ENCODE measurements at regions not wholly inside any gene's neighbourhood (a gene's known extent, or its start where the extent isn't known, plus 50 kb on each side); places are given as distances from the start of the nearest gene placed in this dataset.

DNA sequence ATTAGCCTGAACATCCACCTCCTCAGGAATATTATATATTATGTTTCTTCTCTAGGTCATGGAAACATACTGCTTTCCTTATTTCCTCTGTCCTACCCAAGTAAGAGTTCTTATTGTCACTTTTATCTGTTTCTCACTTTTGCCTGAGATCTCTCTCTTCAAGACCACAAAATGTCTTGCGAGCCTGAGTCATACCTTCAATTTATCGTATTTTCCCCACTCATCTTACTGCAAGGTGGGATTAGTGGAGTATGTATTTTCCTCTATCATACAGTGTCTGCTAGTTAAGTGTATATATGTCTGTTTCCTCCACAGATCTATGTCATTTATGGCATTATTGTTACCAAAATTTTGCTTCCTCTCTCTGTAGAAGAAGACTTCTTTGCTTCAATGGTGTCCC, 124.5 kb downstream of the EIF4E start:
- TF ChIP-seq, protein P1, sequence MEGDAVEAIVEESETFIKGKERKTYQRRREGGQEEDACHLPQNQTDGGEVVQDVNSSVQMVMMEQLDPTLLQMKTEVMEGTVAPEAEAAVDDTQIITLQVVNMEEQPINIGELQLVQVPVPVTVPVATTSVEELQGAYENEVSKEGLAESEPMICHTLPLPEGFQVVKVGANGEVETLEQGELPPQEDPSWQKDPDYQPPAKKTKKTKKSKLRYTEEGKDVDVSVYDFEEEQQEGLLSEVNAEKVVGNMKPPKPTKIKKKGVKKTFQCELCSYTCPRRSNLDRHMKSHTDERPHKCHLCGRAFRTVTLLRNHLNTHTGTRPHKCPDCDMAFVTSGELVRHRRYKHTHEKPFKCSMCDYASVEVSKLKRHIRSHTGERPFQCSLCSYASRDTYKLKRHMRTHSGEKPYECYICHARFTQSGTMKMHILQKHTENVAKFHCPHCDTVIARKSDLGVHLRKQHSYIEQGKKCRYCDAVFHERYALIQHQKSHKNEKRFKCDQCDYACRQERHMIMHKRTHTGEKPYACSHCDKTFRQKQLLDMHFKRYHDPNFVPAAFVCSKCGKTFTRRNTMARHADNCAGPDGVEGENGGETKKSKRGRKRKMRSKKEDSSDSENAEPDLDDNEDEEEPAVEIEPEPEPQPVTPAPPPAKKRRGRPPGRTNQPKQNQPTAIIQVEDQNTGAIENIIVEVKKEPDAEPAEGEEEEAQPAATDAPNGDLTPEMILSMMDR (IDR thresholded peaks at IDR 0.05; ENCODE audit: unreplicated experiment), result no peak
- no peak overlapping the region for H3K4me3 Mint-ChIP-seq (ENCODE audit: low read depth)
- peaks cover 3% of the 10 kb centered on the region for H3K4me1 Mint-ChIP-seq (ENCODE audit: low read depth)
- peaks cover 10% of the 10 kb centered on the region for H3K27me3 Mint-ChIP-seq
- no peaks in the 10 kb centered on the region for H3K9me3 Mint-ChIP-seq (ENCODE audit: low read depth)
- DNase-seq (ENCODE audit: low spot score, unreplicated experiment), result no peak
- H3K27ac Mint-ChIP-seq, result no peak overlapping the region
- H3K36me3 Mint-ChIP-seq (ENCODE audit: insufficient read depth), result no peaks in the 10 kb centered on the region

DNA sequence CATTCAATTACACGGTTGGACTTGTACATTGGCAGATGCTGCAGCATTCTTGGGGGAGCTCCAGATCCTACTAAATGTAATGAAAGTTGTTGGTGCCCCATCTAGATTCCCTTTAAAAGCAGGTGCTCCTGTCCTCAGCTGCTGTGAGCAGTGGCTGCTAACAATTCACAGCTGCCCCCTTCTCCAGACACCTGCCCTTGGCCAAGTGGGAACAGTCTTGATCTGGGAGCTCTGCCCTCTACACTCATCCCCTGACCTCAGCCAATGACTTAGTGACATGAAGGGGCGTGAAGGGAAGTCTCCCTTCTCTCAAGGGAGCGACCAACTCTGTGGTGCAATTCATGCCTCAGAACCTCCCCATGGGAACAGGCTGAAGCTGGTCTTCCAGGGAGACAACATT, 125.7 kb downstream of the EIF4E start:
- H3K9me3 Mint-ChIP-seq (ENCODE audit: low read depth), result no peaks in the 10 kb centered on the region
- TF ChIP-seq, protein P1 (IDR thresholded peaks at IDR 0.05; ENCODE audit: unreplicated experiment), result no peak
- no peak overlapping the region for H3K27ac Mint-ChIP-seq
- H3K4me3 Mint-ChIP-seq (ENCODE audit: low read depth), result no peak overlapping the region
- H3K27me3 Mint-ChIP-seq, result peaks cover 10% of the 10 kb centered on the region
- H3K4me1 Mint-ChIP-seq (ENCODE audit: low read depth), result peaks cover 3% of the 10 kb centered on the region
- no peaks in the 10 kb centered on the region for H3K36me3 Mint-ChIP-seq (ENCODE audit: insufficient read depth)
- no peak for DNase-seq (ENCODE audit: low spot score, unreplicated experiment)

DNA sequence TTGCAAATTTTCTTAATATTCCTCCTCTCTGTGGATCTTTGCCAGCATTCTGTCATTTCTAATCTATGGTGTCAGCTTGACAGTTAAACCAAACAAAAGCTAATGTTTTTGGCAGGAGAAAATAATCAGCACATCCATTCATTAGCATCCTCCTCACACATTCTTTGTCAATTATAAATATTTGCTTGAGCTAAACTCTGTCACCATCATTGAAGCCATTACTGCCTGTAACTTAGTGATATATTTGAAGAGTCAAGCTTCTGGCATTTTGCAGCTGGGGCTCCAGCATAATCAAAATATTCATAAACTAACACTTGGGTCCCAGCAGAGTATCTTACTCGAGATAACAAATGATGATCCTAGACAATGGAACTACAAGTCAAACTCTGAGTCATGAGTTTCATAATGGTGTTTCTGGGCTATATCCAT, 126.1 kb downstream of the EIF4E start:
- no peak for DNase-seq (ENCODE audit: low spot score, unreplicated experiment)
- H3K9me3 Mint-ChIP-seq (ENCODE audit: low read depth), result no peaks in the 10 kb centered on the region
- H3K4me3 Mint-ChIP-seq (ENCODE audit: low read depth), result no peak overlapping the region
- peaks cover 3% of the 10 kb centered on the region for H3K4me1 Mint-ChIP-seq (ENCODE audit: low read depth)
- no peak overlapping the region for H3K27ac Mint-ChIP-seq
- peaks cover 13% of the 10 kb centered on the region for H3K27me3 Mint-ChIP-seq
- H3K36me3 Mint-ChIP-seq (ENCODE audit: insufficient read depth), result no peaks in the 10 kb centered on the region
- TF ChIP-seq, protein P1 (IDR thresholded peaks at IDR 0.05; ENCODE audit: unreplicated experiment), result no peak

DNA sequence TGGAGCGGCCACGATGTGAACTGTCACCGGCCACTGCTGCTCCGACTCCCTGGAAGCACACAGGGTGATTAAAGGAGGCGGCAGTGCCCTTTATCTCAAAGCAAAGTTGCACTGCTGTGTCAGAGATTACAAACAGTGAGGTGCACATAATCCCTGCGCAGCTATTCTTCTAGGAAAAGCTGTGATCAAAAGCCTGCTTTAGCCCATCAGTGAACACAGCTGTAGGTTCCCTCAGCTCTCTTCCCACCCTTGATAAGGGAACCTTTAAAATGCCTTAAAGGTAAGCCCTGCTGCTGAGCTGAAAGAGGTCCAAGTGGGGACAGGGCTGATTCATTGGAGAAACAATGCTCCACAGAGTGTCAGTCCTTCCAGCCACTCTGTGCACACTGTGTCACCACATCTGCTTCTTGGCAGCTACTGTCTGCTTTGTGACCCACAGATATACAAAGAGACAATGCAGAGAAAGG, 127.6 kb downstream of the EIF4E start:
- Mint-ChIP-seq H3K4me1 (ENCODE audit: low read depth) (peaks cover 3% of the 10 kb centered on the region), H3K4me3 (ENCODE audit: low read depth) (no peak overlapping the region)
- TF ChIP-seq, protein P1 (IDR thresholded peaks at IDR 0.05; ENCODE audit: unreplicated experiment), result no peak

DNA sequence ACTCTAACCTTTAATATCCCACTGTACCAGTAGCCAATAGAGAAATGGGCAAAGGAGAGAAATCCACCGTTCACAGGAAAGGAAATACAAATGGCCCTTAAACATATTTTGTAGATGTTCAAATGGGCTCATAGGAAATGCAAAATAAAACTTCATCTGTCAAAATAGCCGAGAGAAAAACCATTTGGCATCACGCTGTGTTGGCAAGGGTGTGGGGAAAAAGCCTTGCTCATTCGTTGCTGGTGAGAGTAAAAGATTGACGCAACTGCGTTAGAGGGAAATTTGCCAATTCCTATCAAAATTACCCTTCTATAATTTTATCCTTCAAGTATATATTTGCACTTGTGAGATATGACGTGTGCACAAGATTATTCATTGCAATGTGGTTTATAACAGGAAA, 131.9 kb downstream of the EIF4E start:
- Mint-ChIP-seq H3K4me3 (ENCODE audit: low read depth) (no peak overlapping the region), H3K27me3 (peaks cover 9% of the 10 kb centered on the region), H3K4me1 (ENCODE audit: low read depth) (peaks cover 3% of the 10 kb centered on the region), H3K36me3 (ENCODE audit: insufficient read depth) (no peaks in the 10 kb centered on the region), H3K27ac (no peak overlapping the region), H3K9me3 (ENCODE audit: low read depth) (no peaks in the 10 kb centered on the region)
- TF ChIP-seq, protein P1 (IDR thresholded peaks at IDR 0.05; ENCODE audit: unreplicated experiment), result no peak
- no peak for DNase-seq (ENCODE audit: low spot score, unreplicated experiment)

More for the DNA sequence above, 127.6 kb downstream of the EIF4E start:
- Mint-ChIP-seq H3K27ac (no peak overlapping the region), H3K9me3 (ENCODE audit: low read depth) (no peaks in the 10 kb centered on the region), H3K27me3 (peaks cover 14% of the 10 kb centered on the region), H3K36me3 (ENCODE audit: insufficient read depth) (no peaks in the 10 kb centered on the region)
- DNase-seq (ENCODE audit: low spot score, unreplicated experiment), result no peak
